Choroid plexus epithelial cell (primary cell): ENCODE measurements at regions not wholly inside any gene's neighbourhood (a gene's known extent, or its start where the extent isn't known, plus 50 kb on each side); places are given as distances from the start of the nearest gene placed in this dataset.

ENCODE experiments used
- DNase-seq: peaks from one replicate; pipeline ENCODE4 v3.0.0-alpha.2; 2010; ENCODE audit warnings: low read depth
- H3K4me3 ChIP-seq: 2 replicates; pipeline ENCODE4 v1.5.1; 2011; ENCODE audit warnings: low read depth, mild to moderate bottlenecking, control low read depth, low read length, moderate library complexity
- TF ChIP-seq, protein P1 (sequence below): conservative IDR thresholded peaks from 2 replicates; pipeline ENCODE4 v1.5.1; 2011; ENCODE audit warnings: low read depth, mild to moderate bottlenecking, control low read depth, inconsistent platforms, low read length, moderate library complexity

DNA sequence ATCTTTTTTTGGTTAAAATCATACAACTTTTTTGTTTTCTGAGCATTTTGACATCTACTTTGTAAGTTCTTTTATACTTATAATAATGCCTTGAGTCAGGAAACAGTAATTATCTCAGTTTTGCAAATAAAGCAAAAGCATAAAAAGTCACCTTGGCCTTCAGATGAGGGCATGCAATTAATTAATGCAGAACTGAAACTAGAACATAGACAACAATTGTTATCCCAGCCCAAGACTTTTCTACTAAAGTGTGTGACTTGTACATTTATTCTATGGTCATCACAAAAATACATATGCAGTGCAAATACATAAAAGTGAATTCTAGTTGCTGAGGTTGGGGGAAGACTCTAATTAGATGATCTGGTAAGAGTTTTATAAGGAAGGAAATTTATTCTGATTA is 179.9 kb downstream of the ST8SIA4 start:
- TF ChIP-seq, protein P1, sequence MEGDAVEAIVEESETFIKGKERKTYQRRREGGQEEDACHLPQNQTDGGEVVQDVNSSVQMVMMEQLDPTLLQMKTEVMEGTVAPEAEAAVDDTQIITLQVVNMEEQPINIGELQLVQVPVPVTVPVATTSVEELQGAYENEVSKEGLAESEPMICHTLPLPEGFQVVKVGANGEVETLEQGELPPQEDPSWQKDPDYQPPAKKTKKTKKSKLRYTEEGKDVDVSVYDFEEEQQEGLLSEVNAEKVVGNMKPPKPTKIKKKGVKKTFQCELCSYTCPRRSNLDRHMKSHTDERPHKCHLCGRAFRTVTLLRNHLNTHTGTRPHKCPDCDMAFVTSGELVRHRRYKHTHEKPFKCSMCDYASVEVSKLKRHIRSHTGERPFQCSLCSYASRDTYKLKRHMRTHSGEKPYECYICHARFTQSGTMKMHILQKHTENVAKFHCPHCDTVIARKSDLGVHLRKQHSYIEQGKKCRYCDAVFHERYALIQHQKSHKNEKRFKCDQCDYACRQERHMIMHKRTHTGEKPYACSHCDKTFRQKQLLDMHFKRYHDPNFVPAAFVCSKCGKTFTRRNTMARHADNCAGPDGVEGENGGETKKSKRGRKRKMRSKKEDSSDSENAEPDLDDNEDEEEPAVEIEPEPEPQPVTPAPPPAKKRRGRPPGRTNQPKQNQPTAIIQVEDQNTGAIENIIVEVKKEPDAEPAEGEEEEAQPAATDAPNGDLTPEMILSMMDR, result no peak
- DNase-seq, result no peak
- no peak overlapping the region for H3K4me3 ChIP-seq

DNA sequence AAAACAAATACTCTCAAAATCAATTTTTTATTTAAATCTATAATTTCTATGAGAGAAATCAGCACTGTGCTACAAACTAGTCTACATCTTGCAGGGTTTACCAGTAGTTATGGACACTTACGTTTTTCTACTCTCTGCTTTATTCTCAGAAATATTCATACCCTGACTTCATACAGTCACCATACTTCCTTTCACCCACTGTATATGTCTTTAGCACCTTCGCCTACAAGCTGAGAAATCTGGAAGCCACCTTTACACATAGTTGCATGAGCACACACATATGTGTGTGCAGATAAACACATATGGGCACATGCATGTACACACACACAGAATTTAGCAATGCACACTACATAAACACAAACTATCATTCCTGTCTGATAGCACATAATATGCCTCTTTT is 177.0 kb downstream of the ST8SIA4 start:
- H3K4me3 ChIP-seq, result no peak overlapping the region
- DNase-seq, result no peak
- TF ChIP-seq, protein P1, result no peak

DNA sequence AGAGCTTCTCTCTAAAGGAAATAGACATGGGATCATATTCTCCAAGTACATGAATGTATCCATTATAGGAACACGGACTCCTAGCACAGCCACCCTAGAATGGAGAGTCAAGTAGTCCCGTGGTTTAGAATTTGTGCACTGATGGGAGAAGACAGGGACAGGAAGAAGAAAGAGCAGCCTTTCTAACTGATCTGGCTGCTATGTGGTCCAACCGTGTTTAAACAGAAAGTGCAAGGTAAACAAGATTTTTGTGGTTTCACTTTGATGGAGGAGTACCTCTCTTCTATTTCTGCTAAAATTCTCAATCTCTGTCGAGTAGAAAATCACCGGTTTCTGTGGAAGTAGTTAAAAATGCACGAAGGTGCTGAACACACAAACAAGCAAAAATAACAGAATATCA is 171.3 kb downstream of the ST8SIA4 start:
- peak; percentile 9 for DNase-seq

DNA sequence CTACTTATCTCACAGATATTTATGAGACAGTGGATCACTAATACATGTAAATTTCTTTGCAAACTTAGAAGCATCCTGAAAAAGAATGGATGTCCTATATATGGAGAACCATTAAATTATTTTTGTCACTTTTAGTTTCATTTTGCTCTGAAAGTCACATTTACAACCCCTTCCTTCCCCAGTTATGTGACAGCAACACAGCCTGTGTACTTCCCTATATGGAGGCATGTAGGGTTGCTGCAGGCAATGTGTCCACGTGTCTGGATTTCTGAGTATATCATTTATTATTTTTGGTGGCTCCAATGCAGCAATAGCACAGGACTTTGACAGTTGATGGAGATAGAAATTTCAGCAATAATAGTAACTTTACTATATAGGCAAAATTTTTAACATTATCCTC is 156.4 kb downstream of the ST8SIA4 start:
- H3K4me3 ChIP-seq, result no peak overlapping the region
- TF ChIP-seq, protein P1, result no peak
- DNase-seq, result no peak

More for the DNA sequence above, 171.3 kb downstream of the ST8SIA4 start:
- H3K4me3 ChIP-seq, result no peak overlapping the region
- TF ChIP-seq, protein P1, result no peak

DNA sequence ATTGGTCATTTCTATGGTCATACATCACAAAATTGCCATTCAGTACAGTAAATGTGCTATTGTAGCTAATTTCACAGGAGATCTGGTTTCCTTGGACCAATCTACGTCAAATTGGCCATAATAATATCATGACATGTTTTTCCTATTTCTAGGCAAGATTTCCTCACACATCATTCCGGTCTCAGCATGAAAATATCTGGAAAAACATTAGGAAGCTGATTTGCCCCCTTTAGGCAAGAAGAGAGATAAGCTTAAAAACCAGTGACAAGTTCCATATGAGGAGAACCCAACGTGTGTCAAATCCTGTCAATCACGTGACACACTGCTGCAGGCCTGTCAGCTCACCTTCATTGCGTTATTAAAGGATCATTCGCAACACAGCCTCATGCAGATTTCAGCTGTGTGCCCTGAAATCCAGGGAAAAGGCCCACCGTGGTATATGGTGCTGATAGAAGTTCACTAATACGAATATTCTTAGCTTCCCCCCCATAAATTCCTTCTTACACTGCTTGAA is 153.3 kb downstream of the ST8SIA4 start:
- DNase-seq, result no peak
- TF ChIP-seq, protein P1, result no peak

DNA sequence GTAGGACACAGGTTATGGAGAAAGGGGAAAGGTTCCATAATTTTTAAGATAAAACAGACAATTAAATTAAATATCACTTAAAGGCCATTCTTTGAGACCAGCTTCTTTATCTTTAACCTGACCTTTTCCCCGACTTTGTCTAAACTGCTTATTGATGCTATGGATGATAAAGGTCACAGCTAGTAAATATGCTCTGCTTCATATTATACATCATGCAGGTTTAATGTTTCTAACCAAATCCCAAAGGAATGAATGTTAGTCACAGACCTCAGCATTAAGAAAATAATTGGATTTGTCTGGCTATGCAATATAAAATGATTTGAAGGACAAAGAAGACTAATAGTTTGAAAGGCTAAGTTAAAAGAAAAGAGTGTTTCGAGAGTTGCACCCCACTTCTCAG is 147.6 kb downstream of the ST8SIA4 start:
- TF ChIP-seq, protein P1, result no peak
- no peak for DNase-seq
- H3K4me3 ChIP-seq, result no peak overlapping the region

More for the DNA sequence above, 153.3 kb downstream of the ST8SIA4 start:
- H3K4me3 ChIP-seq, result no peak overlapping the region
